B cell (primary cell): ENCODE measurements at regions not wholly inside any gene's neighbourhood (a gene's known extent, or its start where the extent isn't known, plus 50 kb on each side); places are given as distances from the start of the nearest gene placed in this dataset.

Source experiments
- ATAC-seq: fragments of 200-7000 bp; cut with Tn5 transposase; one replicate; pipeline ENCODE4 v1.10.0; 2021; ENCODE audit warnings: low read depth, mild to moderate bottlenecking, moderate number of reproducible peaks, moderate library complexity
- CTCF ChIA-PET: fragments of 350-600 bp; sonication (Branson Sonifier 250); formaldehyde crosslinking; loops from one replicate; lab custom pipeline; 2021; ENCODE audit warnings: antibody characterized with exemption, inconsistent platforms; lab: Charles Lee
- POLR2A ChIA-PET: fragments of 350-600 bp; sonication (Branson Sonifier 250); formaldehyde crosslinking; loops from one replicate; lab custom pipeline; 2021; ENCODE audit warnings: antibody characterized with exemption; lab: Charles Lee
- DNase-seq: peaks from one replicate; pipeline ENCODE4 v3.0.0; 2013
- H2AFZ ChIP-seq: 2 replicates; pipeline ENCODE4 v1.6.1; 2012; ENCODE audit warnings: mild to moderate bottlenecking, low read depth, low read length; ENCODE audit not compliant: insufficient read depth, poor library complexity, severe bottlenecking
- H3K27ac ChIP-seq, 2 donors: 1 replicate in 1 of 2; 2 replicates in 1 of 2; pipeline ENCODE4 v1.5.1; 2012 to 2013; ENCODE audit warnings: low read length in 2 of 2, mild to moderate bottlenecking in 2 of 2, moderate library complexity in 1 of 2
- H3K27me3 ChIP-seq, 4 experiments: fragments of 200-600 bp in 1 of 4; sonication (generic) in 1 of 4; replicated peaks in 1 of 4; 1 replicate in 2 of 4; 2 replicates in 2 of 4; pipeline versions ENCODE4 v1.6.1 to v1.7.0; 2013 to 2016; ENCODE audit warnings: low read length in 3 of 4, mild to moderate bottlenecking in 2 of 4, mixed read lengths in 1 of 4, moderate library complexity in 1 of 4; ENCODE audit not compliant: insufficient read depth in 4 of 4, control insufficient read depth in 3 of 4; ENCODE audit errors: control extremely low read depth in 1 of 4
- H3K36me3 ChIP-seq, 2 experiments: replicated peaks in 1 of 2; 1 replicate in 1 of 2; 2 replicates in 1 of 2; pipeline versions ENCODE4 v1.6.1 to v1.7.1; 2013; ENCODE audit warnings: low read length in 1 of 2; ENCODE audit not compliant: insufficient read depth in 2 of 2, control insufficient read depth in 1 of 2; ENCODE audit errors: control extremely low read depth in 1 of 2, extremely low read depth in 1 of 2
- H3K4me1 ChIP-seq, 2 donors: fragments of 200-600 bp in 1 of 2; sonication (generic) in 1 of 2; 1 replicate in 1 of 2; 2 replicates in 1 of 2; pipeline versions ENCODE4 v1.5.1 to v1.6.1; 2013 to 2017; ENCODE audit warnings: low read length in 2 of 2; ENCODE audit not compliant: control insufficient read depth in 2 of 2, insufficient read depth in 2 of 2
- H3K4me2 ChIP-seq: replicated peaks from 2 replicates; pipeline ENCODE3; 2012; ENCODE audit warnings: mild to moderate bottlenecking, low read depth, low read length; ENCODE audit not compliant: poor library complexity, severe bottlenecking
- H3K4me3 ChIP-seq, 5 experiments: fragments of 200-600 bp in 1 of 5; sonication (generic) in 1 of 5; 1 replicate in 3 of 5; 2 replicates in 2 of 5; pipeline versions ENCODE4 v1.5.1 to v1.7.0; 2011 to 2016; ENCODE audit warnings: low read length in 4 of 5, mild to moderate bottlenecking in 4 of 5, low read depth in 2 of 5, control low read depth in 1 of 5, moderate library complexity in 1 of 5; ENCODE audit not compliant: insufficient read depth in 1 of 5; ENCODE audit errors: control extremely low read depth in 1 of 5, extremely low read depth in 1 of 5
- H3K79me2 ChIP-seq: fragments of 200-600 bp; sonication (generic); one replicate; pipeline ENCODE4 v1.6.0; 2016; ENCODE audit warnings: low read length; ENCODE audit not compliant: control insufficient read depth, insufficient read depth
- H3K9ac ChIP-seq: fragments of 200-600 bp; sonication (generic); 2 replicates; pipeline ENCODE4 v1.6.1; 2017; ENCODE audit warnings: mild to moderate bottlenecking, low read length, moderate library complexity
- H3K9me3 ChIP-seq, 3 donors: one replicate each; pipeline versions ENCODE4 v1.6.1 to v1.7.1; 2013; ENCODE audit warnings: low read length in 2 of 3; ENCODE audit not compliant: control insufficient read depth in 2 of 3, insufficient read depth in 1 of 3; ENCODE audit errors: control extremely low read depth in 1 of 3
- H4K20me1 ChIP-seq: 2 replicates; pipeline ENCODE4 v1.6.0; 2012; ENCODE audit warnings: mild to moderate bottlenecking, low read length; ENCODE audit not compliant: insufficient read depth, control insufficient read depth, poor library complexity, severe bottlenecking
- H3K27ac Mint-ChIP-seq: one replicate; pipeline ENCODE4 v1.8.0; 2021; ENCODE audit warnings: mixed read lengths
- H3K27me3 Mint-ChIP-seq: one replicate; pipeline ENCODE4 v1.8.0; 2021; ENCODE audit warnings: mixed read lengths
- H3K4me1 Mint-ChIP-seq: one replicate; pipeline ENCODE4 v1.8.0; 2021; ENCODE audit warnings: mixed read lengths
- H3K4me3 Mint-ChIP-seq: one replicate; pipeline ENCODE4 v1.8.0; 2021; ENCODE audit warnings: mixed read lengths
- H3K9me3 Mint-ChIP-seq: one replicate; pipeline ENCODE4 v1.8.0; 2022; ENCODE audit warnings: mixed read lengths; ENCODE audit not compliant: insufficient read depth
- EZH2 ChIP-seq: IDR thresholded peaks from 2 replicates; pipeline ENCODE4 v1.6.1; 2012; ENCODE audit warnings: borderline replicate concordance, low read depth, mild to moderate bottlenecking, moderate library complexity, low read length; ENCODE audit not compliant: insufficient read depth, poor library complexity, severe bottlenecking
- WGBS: methylation state at CpG from one replicate; pipeline ENCODE4 v1.1.5; 2013; ENCODE audit warnings: missing lambda C conversion rate; ENCODE audit not compliant: insufficient coverage; 5-methylcytosine and 5-hydroxymethylcytosine counted together
- intact Hi-C: fragments of 100-400 bp; cut with micrococcal nuclease; formaldehyde crosslinking; loops from one replicate; pipeline ENCODE4 v1.10.0; 2022
- TF ChIP-seq, protein P1 (sequence below): fragments of 200-600 bp; IDR thresholded peaks from one replicate; pipeline ENCODE4 v1.8.0; 2022; ENCODE audit warnings: antibody characterized with exemption, mild to moderate bottlenecking

- no peak overlapping the region for H3K4me3 Mint-ChIP-seq
- Histone ChIP-seq H3K27ac (no peak overlapping the region), H2AFZ (no peak overlapping the region), H3K4me1 (no peaks in the 10 kb centered on the region), H3K4me3 (no peak overlapping the region), H4K20me1 (no peaks in the 10 kb centered on the region), H3K27me3 (no peaks in the 10 kb centered on the region), H3K79me2 (no peaks in the 10 kb centered on the region), H3K9me3 (no peaks in the 10 kb centered on the region), H3K36me3 (no peaks in the 10 kb centered on the region), H3K4me2 (no peak overlapping the region), H3K9ac (no peak overlapping the region)
- H3K27me3 Mint-ChIP-seq: no peaks in the 10 kb centered on the region
- TF ChIP-seq EZH2: no peak
- TF ChIP-seq, protein P1, sequence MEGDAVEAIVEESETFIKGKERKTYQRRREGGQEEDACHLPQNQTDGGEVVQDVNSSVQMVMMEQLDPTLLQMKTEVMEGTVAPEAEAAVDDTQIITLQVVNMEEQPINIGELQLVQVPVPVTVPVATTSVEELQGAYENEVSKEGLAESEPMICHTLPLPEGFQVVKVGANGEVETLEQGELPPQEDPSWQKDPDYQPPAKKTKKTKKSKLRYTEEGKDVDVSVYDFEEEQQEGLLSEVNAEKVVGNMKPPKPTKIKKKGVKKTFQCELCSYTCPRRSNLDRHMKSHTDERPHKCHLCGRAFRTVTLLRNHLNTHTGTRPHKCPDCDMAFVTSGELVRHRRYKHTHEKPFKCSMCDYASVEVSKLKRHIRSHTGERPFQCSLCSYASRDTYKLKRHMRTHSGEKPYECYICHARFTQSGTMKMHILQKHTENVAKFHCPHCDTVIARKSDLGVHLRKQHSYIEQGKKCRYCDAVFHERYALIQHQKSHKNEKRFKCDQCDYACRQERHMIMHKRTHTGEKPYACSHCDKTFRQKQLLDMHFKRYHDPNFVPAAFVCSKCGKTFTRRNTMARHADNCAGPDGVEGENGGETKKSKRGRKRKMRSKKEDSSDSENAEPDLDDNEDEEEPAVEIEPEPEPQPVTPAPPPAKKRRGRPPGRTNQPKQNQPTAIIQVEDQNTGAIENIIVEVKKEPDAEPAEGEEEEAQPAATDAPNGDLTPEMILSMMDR: no peak
- ChIA-PET POLR2A (no interaction called here), CTCF (no interaction called here)
- no peaks in the 10 kb centered on the region for H3K4me1 Mint-ChIP-seq
- no peak for DNase-seq
- intact Hi-C loops: no loop called here
- H3K27ac Mint-ChIP-seq: no peak overlapping the region
- ATAC-seq: no peak
- WGBS: 60% methylated on average over 1 of the region's 3 CpGs
- peaks cover 3% of the 10 kb centered on the region for H3K9me3 Mint-ChIP-seq
These were observed 217.3 kb downstream of the ZIC4 start for GRCh38 chr3:147189016-147189415.

DNA sequence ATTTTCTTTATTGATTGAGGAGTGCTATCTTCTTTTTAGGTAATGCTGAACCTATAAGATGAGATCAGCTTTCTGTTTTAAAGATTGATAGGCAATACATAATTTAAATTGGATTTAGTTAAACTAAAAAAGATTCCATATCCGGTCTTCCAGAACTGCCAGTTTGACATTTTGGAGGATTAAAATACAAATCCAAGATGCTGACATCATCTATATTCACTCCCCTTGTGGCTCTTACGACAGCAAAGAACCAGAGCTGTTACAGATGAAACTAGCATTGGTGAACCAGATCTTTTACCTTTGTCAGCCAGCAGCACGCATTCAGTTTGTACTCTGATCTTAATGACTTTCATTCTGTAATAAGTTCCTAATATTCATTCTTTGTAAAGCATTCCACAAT is 218.7 kb downstream of the ZIC4 start:
- Histone ChIP-seq H3K4me2 (no peak overlapping the region), H3K9ac (no peak overlapping the region), H2AFZ (no peak overlapping the region), H3K27me3 (no peaks in the 10 kb centered on the region), H3K79me2 (no peaks in the 10 kb centered on the region), H3K9me3 (no peaks in the 10 kb centered on the region), H3K36me3 (no peaks in the 10 kb centered on the region), H3K4me3 (no peak overlapping the region), H3K4me1 (no peaks in the 10 kb centered on the region), H4K20me1 (no peaks in the 10 kb centered on the region), H3K27ac (no peak overlapping the region)
- Mint-ChIP-seq H3K27ac (no peak overlapping the region), H3K4me3 (no peak overlapping the region), H3K9me3 (peaks cover 3% of the 10 kb centered on the region), H3K4me1 (no peaks in the 10 kb centered on the region), H3K27me3 (no peaks in the 10 kb centered on the region)
- intact Hi-C loops: no loop called here
- TF ChIP-seq, protein P1: no peak
- no peak for TF ChIP-seq EZH2
- DNase-seq: no peak
- ChIA-PET POLR2A (no interaction called here), CTCF (no interaction called here)
- 86% methylated on average over 2 of the region's 3 CpGs for WGBS
- no peak for ATAC-seq
